NCI-H460 (cell line): ENCODE measurements at regions not wholly inside any gene's neighbourhood (a gene's known extent, or its start where the extent isn't known, plus 50 kb on each side); places are given as distances from the start of the nearest gene placed in this dataset.

Source experiments
- DNase-seq: peaks from one replicate; pipeline ENCODE4 v3.0.0-alpha.2; 2016; ENCODE audit warnings: low read depth; ENCODE audit errors: extremely low read depth

DNA sequence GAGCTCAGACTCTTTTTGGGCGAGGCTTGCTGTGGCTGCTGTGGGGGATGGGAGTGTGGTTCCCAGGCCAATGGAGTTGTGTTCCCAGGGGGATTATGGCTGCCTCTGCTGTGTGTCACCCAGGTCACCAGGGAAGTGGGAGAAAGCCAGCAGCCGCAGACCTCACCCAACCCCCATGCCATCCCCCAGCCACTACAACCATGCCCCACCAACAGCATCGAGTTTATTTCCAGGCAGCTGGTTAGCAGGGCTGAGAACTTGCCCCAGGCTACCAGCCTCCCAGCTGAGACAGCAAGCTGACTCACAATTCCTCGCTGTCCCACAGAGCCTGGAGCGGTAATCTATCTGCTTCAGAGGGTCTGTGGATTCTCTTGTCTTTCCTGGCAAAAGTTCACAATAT, 331.7 kb downstream of the FRK start:
- DNase-seq = no peak

DNA sequence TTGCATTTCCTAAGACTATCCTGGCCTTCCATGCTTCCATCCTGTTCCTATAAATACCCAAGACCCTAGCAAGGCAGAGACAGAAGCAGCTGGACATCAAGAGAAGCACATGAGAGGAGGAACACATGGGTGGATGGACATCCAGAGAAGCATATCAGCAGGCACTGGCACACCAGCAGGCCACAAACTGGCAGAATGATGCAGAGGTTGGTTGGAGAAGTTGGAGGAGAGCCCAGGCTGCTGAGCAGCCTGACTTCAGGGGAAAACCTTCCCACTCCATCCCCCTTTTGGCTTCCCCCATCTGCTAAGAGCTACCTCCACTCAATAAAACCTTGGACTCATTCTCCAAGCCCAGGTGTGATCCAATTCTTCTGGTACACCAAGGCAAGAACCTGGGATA, 332.5 kb downstream of the FRK start:
- no peak for DNase-seq

DNA sequence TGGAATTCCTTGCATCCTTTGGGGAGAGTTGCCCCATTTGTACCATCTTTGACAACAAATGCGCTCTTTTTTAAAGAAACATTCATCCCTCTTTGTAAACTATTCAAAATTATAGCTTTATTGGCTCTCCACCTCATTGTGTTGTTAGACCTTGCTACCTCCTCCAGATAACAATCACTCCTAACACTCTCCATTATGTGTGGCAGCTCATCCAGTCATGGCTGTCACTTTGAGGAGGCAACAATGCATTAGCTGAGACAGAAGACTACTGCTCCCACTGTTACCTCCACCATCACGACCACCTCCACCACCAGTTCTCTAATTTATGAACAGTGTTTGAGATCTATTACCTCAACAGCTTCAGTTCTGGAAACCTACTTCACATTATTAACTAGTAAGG, 339.1 kb downstream of the FRK start:
- DNase-seq = no peak

DNA sequence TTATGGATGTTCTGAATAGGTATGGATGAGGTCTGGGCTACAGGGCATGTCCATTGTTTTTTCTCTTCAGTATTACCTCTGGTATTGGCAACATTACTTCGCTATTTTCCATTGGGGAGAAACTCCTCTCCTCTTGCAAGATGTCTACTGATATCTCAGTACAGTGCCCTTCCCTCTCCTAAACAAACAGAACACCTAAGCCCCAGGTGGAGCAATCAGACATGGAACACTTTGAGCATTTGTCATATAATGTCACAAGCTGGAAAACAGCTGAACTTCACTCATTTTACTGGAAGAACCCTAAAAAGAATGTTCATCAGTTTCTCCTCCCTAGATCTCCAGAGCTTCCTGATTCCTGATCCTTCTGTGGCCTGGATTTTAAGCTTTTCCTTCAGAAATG, 339.8 kb downstream of the FRK start:
- DNase-seq = no peak

DNA sequence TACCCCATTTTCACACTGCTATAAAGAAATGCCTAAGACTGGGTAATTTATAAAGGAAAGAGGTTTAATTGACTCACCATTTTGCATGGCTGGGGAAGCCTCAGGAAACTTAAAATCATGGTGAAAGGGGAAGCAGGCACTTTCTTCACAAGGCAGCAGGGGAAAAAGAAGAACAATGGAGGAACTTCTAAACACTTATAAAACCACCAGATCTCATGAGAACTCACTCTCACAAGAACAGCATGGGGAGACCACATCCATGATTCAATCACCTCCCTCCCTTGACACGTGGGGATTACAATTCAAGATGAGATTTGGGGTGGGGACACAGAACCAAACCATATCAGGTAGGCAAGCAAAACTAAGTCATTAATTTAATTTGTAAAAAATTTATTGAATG, 343.2 kb downstream of the FRK start:
- DNase-seq = no peak

DNA sequence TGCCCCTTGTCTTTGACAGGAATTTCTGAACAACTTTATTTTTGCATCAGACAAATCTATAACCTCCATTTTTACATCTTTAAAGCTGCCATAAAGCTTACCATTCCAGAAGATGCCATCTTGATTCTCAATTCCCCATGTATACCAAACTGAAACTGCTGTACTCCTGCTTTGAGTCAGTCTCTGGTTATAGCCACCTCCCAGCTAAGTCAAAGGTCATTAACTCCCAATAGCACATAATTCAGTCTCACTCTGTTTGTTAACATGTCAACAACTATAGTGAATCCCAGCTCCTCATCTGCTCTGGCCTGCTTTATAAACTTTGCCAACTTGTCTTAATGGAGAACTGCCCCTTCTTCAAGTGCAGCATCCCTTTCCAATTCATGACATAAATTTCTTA, 343.6 kb downstream of the FRK start:
- DNase-seq = no peak

DNA sequence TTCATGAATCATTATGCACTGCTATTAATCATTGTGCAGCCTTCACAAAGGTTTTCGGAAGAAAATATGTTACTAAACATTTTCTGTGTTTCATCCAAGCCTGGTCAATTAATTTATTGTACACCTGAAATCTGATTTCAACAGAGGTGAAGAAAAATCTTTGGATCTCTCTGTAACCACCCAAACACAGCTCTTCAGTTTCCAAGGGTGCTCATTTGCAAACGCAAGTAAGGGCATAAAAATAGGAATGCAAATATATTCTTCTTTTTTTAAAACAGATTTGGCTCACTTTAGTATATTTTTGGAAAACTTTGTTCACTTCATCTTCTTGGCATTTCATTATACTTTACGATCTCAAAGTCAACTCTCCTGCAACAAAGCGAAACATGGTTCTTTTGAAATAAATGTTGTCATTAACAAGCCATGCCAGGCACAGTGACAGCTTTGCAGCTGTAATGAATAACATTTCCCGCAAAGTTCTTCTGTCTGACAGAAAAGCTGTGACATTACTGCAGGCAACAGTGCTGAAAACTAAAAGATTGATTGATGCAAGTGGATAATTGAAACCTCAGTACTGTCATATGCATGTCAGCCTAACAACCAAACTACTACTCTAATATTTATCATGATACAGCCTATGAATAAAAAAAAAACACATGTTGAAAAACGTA, 348.3 kb downstream of the FRK start:
- no peak for DNase-seq

DNA sequence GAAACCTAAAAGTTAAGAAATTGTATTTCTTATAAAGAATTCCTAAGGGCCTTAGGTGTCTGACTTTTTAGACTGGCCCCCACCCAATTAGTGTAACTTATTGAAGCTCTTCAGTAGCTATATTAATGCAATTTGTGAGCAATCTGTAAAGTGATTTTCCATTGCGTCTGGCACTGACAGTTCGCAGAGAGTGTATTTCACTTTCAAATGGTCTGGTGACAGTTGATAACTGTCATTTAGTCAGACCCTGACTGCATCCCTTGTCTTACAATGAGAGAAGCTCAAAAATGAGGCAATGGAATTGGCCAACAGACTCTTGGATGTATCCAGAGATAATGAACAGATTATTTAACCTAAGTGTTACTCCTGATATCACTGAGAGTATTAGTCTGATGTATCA, 351.8 kb downstream of the FRK start:
- no peak for DNase-seq

DNA sequence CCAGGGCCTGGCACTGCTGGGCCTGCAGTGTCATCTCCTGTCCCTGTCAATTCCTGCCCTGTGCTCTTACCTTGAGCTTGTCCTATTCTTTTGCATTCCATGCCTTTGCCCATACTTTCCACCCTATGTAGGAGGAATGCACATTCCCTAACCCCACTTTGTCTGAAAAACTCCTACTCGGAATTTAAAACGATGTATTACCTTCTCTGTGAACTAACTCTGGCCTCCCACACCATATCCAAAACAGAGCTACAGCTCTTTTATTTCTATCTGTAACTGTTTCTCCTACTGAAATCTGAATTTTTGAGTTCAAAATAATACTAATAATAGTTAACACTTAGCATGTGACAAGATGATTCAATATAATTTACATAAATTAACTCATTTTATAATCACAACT, 353.7 kb downstream of the FRK start:
- DNase-seq = no peak

DNA sequence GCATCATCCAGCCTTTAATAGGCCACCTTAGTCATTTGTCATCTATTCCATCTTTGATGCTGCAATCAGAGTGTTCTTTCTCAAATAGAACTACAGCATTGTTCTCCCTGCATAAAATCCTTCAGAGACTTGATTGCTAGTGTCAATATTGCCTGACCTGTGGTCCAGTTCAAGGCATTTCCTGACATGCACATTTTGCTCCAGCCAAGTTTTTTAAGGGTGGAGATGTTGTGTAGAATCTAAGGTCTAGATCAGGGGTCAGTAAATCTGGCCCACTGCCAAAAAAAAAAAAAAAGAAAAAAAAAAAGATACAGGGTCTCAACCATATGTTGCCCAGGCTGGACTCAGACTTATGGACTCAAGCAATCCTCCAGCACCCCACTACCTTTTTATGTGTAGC, 354.4 kb downstream of the FRK start:
- DNase-seq = no peak

DNA sequence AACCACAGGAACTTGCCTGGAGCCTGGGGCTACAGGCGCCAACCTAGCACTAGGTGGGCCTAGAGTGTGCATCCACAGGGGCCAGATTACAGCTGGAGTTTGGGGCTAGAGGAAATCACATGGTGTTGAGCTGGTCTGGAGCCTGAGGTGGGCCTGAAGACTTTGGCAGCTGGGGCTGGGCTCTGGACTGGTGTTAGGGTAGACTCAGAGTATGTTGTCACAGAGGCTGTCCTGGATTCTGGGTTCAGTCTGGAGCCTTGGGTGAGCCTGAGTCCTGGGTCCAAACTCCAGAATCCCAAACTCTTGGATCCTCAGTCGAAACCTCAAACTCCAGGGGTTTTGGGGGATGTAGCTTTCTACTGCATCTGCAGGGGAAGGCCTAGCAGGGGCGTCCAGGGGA, 356.7 kb downstream of the FRK start:
- DNase-seq = no peak

DNA sequence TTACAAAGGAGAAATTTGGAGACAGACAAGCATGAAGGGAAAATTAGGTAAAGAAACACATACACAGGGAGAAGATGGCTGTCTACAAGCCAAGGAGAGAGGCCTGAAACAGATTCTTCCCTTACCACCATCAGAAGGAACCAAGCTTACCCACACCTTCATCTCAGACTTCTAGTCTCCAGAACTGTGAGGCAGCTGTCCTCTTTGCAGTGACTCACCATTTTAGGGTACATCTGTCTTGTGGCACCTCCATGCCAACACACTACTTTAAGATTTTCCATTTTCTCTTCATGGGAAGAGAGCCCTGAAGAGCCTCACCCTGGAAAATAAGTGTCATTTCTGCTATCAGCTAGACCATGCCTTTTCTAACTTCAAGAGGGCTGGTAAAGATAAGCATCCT, 369.3 kb downstream of the FRK start:
- no peak for DNase-seq

DNA sequence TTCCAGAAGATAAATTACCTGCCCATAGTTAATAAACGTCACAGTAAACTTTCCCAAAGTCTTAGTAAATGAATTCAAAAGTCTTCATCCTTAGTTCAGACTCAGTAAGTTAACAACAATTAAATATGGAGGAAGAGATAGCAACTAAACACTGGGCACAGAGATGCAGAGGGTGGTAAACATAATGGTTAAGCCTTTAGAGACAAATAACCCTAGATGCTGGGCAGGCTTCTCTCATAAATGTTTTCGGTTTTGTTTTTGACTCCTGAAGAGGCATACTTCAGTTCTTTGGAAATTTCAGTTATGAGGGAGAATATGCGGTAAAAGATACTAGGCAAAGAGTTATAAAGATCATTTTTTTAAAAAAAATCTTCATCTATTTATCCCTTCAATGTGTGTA, 369.8 kb downstream of the FRK start:
- DNase-seq = no peak

DNA sequence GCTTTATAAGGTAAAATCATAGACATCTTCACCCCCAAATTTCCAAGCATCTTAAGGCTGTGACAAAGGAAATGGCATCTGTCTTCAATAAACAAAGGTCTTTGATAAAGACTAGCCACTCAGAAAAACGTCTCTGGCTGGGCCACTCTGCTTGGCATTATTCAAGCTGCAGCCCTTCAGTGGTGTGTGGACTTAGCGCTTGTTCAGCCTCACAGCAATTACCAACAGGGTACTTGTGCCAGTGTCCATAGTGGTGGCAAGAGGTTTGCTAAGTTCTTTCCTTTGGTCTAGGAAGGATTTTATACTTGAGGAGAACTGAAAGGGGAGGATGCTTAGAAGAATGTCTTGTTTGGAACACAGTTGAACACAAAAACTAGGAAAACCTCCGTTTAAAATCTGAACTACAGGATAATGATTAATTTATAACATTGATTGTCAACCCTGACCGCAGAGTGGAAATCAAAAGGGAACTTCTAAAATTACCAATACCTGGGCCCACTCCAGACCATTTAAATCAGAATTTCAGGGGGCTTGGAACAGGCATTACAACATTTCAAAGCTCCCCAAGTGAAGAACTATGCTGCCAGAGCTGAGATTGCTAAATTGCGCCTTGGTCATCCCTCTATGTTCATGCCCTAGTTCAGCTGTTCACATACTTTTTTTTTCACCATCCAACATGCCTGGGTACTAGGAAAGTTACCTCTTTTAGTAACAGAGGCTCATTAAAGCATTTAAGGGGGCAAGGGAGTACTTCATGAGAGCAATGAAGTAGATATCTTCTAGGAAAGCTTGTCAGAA, 378.5 kb downstream of the FRK start:
- DNase-seq = no peak

DNA sequence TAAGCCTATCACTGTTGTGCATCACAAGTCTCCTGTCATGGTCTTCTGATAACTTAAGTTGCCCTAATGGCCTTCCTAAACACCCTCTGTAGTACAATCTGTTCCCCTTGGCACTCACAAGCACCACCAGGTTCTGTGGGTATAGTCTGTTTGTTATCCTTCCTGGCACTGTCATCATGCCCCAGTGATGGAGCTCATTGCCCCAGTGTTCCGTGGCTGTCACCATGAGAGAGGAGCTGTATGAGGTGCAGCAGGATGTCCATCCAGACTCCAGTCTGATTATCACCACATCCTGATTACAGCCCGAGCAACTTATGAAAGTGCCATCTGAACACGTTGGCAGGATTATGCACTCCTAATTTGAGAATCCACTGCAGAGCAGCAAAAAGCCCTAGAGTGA, 380.1 kb downstream of the FRK start:
- DNase-seq = no peak

DNA sequence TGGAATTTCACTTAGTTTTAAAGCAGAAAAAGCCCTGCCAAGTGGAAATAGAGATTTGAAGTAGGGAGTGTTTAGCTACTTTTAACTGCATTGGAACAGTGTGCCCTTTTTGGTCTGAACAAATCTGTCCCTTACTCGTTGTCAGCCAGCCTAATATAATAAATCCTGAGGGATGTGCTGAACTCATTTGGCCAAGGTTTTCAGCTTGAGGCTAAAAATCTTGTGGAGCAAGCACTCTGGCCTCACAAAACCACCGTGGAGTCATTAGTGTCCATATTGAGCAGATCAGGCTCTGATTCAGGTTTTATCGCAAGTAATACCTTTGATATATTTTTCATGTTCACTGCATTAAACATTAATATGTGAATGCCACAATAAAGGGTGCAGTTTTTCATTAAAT, 383.5 kb downstream of the FRK start:
- no peak for DNase-seq

DNA sequence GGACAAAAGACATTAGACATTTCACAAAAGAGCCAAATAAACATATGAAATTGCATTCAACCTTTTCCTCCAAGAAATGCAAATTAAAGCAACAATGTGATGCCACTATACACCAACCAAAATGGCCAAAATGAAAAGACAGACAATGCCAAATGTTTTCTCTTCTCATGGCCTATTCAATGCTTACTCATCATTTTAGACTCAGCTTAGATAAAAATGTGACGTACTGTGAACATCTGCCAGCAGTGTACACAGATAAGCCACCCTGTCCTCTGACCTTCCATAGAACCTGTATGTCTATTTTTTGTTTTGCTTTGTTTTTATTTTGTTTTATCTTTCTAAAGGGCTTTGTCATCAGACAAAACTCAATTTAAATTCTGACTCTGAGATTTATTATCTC, 385.2 kb downstream of the FRK start:
- no peak for DNase-seq

DNA sequence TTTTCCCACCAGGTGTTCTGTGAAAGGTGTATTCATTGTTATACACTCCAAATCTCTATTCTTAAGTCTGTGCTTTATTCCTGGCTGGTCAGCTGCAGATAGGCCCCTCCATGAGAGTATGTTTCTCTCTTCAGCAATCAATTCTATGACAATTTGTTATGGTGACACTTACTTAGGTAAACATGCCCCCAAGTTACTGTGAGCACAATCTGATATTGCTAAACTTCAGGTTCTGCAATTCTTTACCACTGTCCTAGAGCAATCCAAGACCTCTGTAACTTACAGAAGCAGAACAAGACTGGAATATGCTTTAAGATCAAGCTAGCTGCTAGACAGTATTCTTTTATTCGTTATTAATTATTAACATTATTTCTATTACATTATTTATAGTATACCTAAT, 391.9 kb downstream of the FRK start:
- no peak for DNase-seq

DNA sequence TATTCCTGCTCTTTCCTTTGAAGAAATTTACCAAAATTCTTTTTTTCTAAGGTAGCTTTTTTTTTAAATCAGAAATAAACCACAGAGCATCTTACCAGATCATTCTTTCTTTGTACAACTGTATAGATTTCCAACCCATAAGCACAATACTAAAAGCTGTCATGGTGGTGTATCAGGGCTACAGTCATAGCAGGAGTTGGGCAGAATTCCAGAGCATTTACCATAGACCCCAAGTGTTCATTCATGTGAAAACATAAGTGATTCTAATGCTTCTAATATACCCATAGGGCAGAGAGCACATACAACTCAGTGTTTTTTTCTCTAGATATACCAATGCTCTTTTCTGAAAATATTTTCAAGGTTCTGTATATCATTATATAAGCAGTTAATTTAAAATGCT, 392.5 kb downstream of the FRK start:
- DNase-seq = no peak

DNA sequence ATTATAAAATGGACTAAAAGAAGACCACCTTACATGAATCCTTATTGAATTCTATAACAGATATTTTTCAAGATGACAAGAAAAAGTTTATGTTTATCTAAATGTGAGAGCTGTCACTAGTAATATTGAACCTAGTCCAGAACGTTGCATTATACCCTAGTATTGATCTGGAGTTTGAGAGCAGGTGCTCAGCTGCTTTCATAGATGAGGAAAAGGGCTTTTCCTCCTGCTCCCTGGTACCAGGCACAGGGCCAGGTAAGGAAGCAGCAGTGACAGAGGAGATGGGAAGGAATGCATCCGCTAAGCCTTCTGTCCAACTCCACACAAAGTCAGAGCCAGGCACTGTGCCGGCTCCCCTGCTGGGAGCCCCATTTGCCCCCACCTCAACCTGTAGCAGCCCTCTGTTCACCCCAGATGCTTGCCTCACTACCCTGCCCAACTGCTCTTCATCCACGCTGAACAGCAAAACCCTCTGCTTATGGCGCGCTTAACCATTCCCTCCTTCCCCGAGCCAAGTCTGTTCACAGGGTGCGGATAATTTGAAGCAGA, 393.1 kb downstream of the FRK start:
- no peak for DNase-seq

DNA sequence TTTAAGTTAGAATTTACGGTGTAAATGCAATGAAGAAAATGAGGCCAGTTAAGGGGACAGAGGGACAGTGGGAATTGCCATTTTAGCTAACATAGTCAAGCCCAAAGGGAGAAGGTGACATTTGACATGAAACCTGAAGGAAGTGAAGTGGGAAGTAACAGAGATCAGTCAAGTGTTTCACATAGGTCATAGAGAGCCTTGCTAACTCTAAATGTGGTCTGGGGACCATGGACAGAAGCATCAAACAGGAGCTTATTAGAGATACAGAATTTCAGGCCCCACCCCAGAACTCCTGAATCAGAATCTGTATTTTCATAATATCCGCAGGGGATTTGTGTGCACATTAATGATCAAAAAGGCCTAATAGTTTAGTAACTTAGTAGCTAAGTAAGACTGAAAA, 393.7 kb downstream of the FRK start:
- DNase-seq = no peak

DNA sequence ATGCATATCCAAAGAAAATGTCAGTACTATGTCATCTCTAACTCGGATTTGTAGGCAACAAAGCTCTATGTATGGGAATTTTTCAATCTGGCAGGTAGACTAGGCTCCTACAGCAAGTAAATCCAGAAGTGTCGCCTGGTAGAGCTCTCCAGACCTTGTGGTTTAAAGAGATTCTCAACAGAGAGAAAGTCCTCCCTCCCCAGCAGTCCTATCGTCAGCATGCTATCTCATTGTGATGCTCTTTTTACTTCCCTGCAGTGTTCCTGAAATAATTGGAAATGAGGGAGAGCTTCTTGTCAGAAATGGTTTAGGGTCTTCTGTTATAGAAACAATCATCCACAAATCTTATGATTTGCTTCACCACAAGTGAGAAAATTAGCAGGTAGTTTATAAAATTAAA, 395.4 kb downstream of the FRK start:
- DNase-seq = no peak
